ENCODE measurements at regions not wholly inside any gene's neighbourhood (a gene's known extent, or its start where the extent isn't known, plus 50 kb on each side); places are given as distances from the start of the nearest gene placed in this dataset.

DNA sequence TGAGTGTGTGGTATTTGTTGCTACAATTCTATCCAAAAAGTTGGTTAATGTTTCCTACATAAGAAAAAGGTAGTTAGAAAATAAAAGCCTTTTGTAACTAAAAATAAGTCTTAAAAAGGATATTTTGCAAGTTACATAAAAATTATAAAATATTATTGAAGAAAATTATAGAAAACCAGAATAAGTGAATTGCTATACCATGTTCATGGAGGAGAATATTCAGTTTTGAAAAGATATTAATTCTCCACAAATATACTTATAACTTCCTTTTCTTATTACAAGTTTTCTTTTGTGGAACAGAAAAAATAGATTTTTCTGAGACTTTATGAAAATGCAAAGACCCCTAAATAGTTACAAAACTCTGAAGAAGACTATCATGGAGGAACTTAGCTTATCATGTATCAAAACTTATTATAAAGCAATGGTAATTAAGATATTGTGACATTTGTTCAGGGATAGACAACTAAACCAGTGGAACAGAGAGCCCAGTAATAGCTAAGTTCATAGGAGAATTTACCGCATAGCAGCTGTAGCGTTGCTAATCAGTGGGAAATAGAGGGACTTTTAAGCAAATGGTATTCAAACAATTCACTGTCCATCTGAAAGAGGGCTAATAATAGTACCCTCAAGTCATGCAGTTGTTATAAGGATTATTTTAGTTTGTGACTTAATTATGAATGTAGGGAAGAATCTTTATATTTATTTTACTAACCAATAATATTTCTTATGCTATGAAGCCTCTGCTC is 515.2 kb upstream of the ZNF608 start:
- no peak for DNase-seq (ENCODE audit: low read depth)
- TF ChIP-seq, protein P1, sequence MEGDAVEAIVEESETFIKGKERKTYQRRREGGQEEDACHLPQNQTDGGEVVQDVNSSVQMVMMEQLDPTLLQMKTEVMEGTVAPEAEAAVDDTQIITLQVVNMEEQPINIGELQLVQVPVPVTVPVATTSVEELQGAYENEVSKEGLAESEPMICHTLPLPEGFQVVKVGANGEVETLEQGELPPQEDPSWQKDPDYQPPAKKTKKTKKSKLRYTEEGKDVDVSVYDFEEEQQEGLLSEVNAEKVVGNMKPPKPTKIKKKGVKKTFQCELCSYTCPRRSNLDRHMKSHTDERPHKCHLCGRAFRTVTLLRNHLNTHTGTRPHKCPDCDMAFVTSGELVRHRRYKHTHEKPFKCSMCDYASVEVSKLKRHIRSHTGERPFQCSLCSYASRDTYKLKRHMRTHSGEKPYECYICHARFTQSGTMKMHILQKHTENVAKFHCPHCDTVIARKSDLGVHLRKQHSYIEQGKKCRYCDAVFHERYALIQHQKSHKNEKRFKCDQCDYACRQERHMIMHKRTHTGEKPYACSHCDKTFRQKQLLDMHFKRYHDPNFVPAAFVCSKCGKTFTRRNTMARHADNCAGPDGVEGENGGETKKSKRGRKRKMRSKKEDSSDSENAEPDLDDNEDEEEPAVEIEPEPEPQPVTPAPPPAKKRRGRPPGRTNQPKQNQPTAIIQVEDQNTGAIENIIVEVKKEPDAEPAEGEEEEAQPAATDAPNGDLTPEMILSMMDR (IDR thresholded peaks at IDR 0.05; ENCODE audit: insufficient read depth, low read length) = no peak
- H3K4me3 ChIP-seq (ENCODE audit: low read depth, low read length) = no peak overlapping the region

DNA sequence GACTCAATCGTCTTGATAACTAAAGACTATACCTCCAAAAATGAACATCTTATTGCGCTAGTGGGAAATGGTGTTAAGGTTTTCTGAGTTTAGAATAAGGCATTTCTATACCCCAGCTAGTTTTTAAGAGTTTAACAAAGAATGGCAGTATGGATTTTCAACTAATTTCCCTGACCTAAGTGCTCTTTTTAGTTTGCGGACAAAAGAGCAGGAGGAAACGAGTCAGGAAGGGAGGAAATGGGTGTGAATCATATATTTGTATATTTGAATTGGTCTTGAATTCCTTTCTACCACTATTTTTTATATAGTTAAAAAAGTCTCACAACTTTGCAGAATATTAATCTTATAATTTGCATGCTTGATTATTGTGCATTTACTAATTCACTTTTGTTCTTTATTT is 516.3 kb upstream of the ZNF608 start:
- H3K4me3 ChIP-seq (ENCODE audit: low read depth, low read length) = no peak overlapping the region
- TF ChIP-seq, protein P1 (IDR thresholded peaks at IDR 0.05; ENCODE audit: insufficient read depth, low read length) = no peak
- peak; percentile 24 for DNase-seq (ENCODE audit: low read depth)

DNA sequence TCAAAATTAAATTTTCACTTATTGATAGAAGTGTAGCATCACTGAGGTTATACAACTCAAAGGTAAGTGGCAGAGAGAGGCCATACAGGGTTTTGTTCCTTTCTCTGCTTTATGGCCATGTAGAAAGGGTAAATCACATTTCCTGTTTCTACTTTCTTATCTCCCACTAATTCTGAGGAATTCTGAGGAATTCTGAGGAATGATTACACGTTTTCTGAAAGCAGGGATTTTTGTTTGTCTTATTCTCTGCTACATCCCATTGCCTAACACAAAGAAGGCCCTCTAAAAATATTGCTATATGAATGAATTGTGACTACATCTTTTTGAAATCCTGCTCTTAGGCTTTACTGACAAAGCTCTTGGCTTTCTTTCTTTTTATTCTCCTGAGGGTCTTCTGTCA is 516.9 kb upstream of the ZNF608 start:
- DNase-seq (ENCODE audit: low read depth) = peak; percentile 60
- TF ChIP-seq, protein P1 (IDR thresholded peaks at IDR 0.05; ENCODE audit: insufficient read depth, low read length) = no peak
- H3K4me3 ChIP-seq (ENCODE audit: low read depth, low read length) = no peak overlapping the region

DNA sequence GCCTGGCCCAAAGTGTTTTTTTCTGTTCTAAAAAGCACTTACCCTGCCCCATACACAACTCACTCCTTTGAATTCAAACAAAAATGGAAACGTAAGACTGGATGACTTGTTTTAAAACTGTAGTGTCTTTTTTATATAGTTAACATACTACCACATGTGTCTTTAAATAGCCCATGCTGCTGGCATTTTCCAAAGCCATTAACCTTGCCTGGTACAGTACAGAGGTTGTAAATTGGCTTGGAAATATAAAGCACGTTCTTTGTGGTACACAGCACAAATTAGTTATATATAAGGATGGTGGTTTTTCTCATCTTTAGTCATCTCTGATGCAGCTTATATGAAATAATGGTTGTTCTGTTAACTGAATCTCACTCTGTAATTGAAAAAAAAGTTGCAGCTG is 519.7 kb upstream of the ZNF608 start:
- no peak overlapping the region for H3K4me3 ChIP-seq (ENCODE audit: low read depth, low read length)
- DNase-seq (ENCODE audit: low read depth) = no peak
- TF ChIP-seq, protein P1 (IDR thresholded peaks at IDR 0.05; ENCODE audit: insufficient read depth, low read length) = no peak

DNA sequence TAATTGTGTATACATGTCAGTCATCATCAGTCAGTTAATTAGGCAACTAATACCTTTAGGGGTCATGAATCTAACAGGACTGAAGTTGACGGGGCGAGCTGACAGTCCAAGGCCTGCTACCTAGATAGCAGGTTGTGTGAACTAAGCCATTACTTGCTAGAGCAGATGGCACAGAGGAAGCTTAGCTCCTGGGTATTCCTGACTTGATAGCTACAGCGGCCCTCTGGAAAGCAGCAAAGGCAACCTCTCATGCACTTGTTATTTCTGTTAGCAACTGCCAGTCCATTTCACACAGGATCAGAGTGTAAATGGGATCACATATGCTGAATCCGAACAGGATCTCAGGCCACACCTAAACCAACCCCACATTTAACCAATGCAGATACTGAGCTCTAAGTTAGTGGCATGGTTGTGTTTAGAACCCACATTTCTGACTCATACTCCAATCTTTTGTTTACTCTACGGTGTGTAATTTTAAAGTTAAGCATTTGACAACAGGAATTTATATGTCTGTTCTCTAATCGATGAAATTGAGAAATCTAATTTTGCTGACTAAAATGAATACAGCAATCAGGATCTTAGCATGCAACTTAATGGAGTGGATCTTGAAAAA is 521.3 kb upstream of the ZNF608 start:
- no peak overlapping the region for H3K4me3 ChIP-seq (ENCODE audit: low read depth, low read length)
- TF ChIP-seq, protein P1 (IDR thresholded peaks at IDR 0.05; ENCODE audit: insufficient read depth, low read length) = no peak
- no peak for DNase-seq (ENCODE audit: low read depth)

DNA sequence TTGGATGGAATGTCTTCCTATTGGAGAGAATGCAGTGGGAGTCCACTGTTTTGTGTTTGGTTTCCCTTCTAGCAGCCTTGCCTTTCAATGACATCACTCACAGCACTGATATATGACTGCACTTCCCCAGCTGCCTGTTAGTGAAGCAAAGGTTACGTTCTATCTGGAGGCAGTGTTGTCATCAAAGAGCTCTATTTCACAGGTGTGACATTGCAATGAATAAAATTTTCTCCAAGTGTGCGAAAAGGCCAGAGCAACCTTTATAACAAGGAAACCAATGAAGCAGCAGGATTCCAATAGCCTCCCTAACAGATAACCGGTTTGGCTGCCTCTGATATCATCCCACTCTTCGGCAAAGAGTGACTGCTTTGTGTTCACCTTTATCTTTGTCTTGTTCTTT is 523.5 kb upstream of the ZNF608 start:
- TF ChIP-seq, protein P1 (IDR thresholded peaks at IDR 0.05; ENCODE audit: insufficient read depth, low read length) = no peak
- H3K4me3 ChIP-seq (ENCODE audit: low read depth, low read length) = no peak overlapping the region
- no peak for DNase-seq (ENCODE audit: low read depth)
